NB4 (cell line): ENCODE measurements at regions not wholly inside any gene's neighbourhood (a gene's known extent, or its start where the extent isn't known, plus 50 kb on each side); places are given as distances from the start of the nearest gene placed in this dataset.

ENCODE experiments used
- DNase-seq: peaks from one replicate; pipeline ENCODE4 v3.0.0; 2010; ENCODE audit warnings: low read depth
- H3K4me3 ChIP-seq: one replicate; pipeline ENCODE4 v1.5.1; 2011; ENCODE audit warnings: mild to moderate bottlenecking, low read depth, low read length, moderate library complexity
- CTCF ChIP-seq: IDR thresholded peaks from one replicate; pipeline ENCODE4 v1.5.1; 2012; ENCODE audit warnings: low read depth, low read length
- MAX ChIP-seq: IDR thresholded peaks from 2 replicates; pipeline ENCODE4 v1.6.1; 2011; ENCODE audit warnings: low read depth, low read length
- MYC ChIP-seq: IDR thresholded peaks from 2 replicates; pipeline ENCODE4 v1.6.1; 2011; ENCODE audit warnings: low read depth, low read length
- POLR2A ChIP-seq: IDR thresholded peaks from 2 replicates; pipeline ENCODE4 v1.6.1; 2011; ENCODE audit warnings: mild to moderate bottlenecking; ENCODE audit not compliant: insufficient read length; ENCODE audit errors: extremely low read depth

- DNase-seq = no peak
- H3K4me3 ChIP-seq = no peak overlapping the region
- TF ChIP-seq CTCF (no peak), POLR2A (no peak), MYC (no peak)
These were observed 273.3 kb upstream of the MAF start for GRCh38 chr16:79873825-79874224.

- H3K4me3 ChIP-seq = no peak overlapping the region
- TF ChIP-seq MYC (no peak), CTCF (no peak), MAX (no peak), POLR2A (no peak)
- DNase-seq = no peak
These were observed 271.4 kb upstream of the MAF start for GRCh38 chr16:79871906-79872305.

- DNase-seq = no peak
- no peak overlapping the region for H3K4me3 ChIP-seq
- TF ChIP-seq MYC = no peak
These were observed 269.7 kb upstream of the MAF start for GRCh38 chr16:79870016-79870886.

- H3K4me3 ChIP-seq = no peak overlapping the region
- TF ChIP-seq MAX (no peak), CTCF (no peak), MYC (no peak), POLR2A (no peak)
These were observed 268.9 kb upstream of the MAF start for GRCh38 chr16:79869304-79870015.

GRCh38 chr16:79868841-79869240 is 268.3 kb upstream of the MAF start:
- TF ChIP-seq MYC (no peak), CTCF (no peak), POLR2A (no peak)
- no peak overlapping the region for H3K4me3 ChIP-seq
- no peak for DNase-seq

More at GRCh38 chr16:79869304-79870015, 268.9 kb upstream of the MAF start:
- no peak for DNase-seq

GRCh38 chr16:79867425-79867997 is 267.0 kb upstream of the MAF start:
- H3K4me3 ChIP-seq = no peak overlapping the region
- DNase-seq = no peak
- TF ChIP-seq CTCF (no peak), POLR2A (no peak), MYC (no peak), MAX (no peak)
